ENCODE measurements at regions not wholly inside any gene's neighbourhood (a gene's known extent, or its start where the extent isn't known, plus 50 kb on each side); places are given as distances from the start of the nearest gene placed in this dataset.

GRCh38 chr12:82012176-82012575, 253.0 kb upstream of the PPFIA2 start:
- Histone ChIP-seq H3K27me3 (no peaks in the 10 kb centered on the region), H3K4me3 (no peak overlapping the region), H3K9me3 (no peaks in the 10 kb centered on the region), H3K4me1 (no peaks in the 10 kb centered on the region), H3K27ac (no peak overlapping the region), H3K36me3 (no peaks in the 10 kb centered on the region)
- in situ Hi-C loops (cut with MboI; ENCODE audit: low sequenced_read_pairs in 4 of 4), result no loop called here
- intact Hi-C loops (cut with DNase I; ENCODE audit: low total_unique reads), result no loop called here
- TF ChIP-seq POLR2A (IDR thresholded peaks at IDR 0.05) (no peak), CTCF (IDR thresholded peaks at IDR 0.05 in 4 of 5, conservative IDR thresholded peaks at IDR 0.05 in 1 of 5) (no peak)
- no peak for DNase-seq
- ATAC-seq, result no peak

- intact Hi-C loops (cut with DNase I; ENCODE audit: low total_unique reads) (no loop called here), in situ Hi-C loops (cut with MboI; ENCODE audit: low sequenced_read_pairs in 4 of 4) (no loop called here)
- no peaks in the 10 kb centered on the region for H3K4me1 ChIP-seq
- ATAC-seq, result no peak
- no peaks in the 10 kb centered on the region for H3K9me3 ChIP-seq
- H3K36me3 ChIP-seq, result no peaks in the 10 kb centered on the region
- H3K27me3 ChIP-seq, result no peaks in the 10 kb centered on the region
- DNase-seq, result no peak
- TF ChIP-seq CTCF (IDR thresholded peaks at IDR 0.05 in 4 of 5, conservative IDR thresholded peaks at IDR 0.05 in 1 of 5) (no peak), POLR2A (IDR thresholded peaks at IDR 0.05) (no peak)
- no peak overlapping the region for H3K27ac ChIP-seq
- H3K4me3 ChIP-seq, result no peak overlapping the region
Measured at GRCh38 chr12:82009524-82009923, 250.4 kb upstream of the PPFIA2 start.

- no peak for TF ChIP-seq POLR2A (IDR thresholded peaks at IDR 0.05)
- TF ChIP-seq CTCF (IDR thresholded peaks at IDR 0.05 in 4 of 5, conservative IDR thresholded peaks at IDR 0.05 in 1 of 5), result no peak
- no peak for ATAC-seq
- Histone ChIP-seq H3K9me3 (no peaks in the 10 kb centered on the region), H3K4me1 (no peaks in the 10 kb centered on the region), H3K27ac (no peak overlapping the region), H3K36me3 (no peaks in the 10 kb centered on the region), H3K27me3 (no peaks in the 10 kb centered on the region), H3K4me3 (no peak overlapping the region)
- no peak for DNase-seq
- intact Hi-C loops (cut with DNase I; ENCODE audit: low total_unique reads) (no loop called here), in situ Hi-C loops (cut with MboI; ENCODE audit: low sequenced_read_pairs in 4 of 4) (no loop called here)
Measured at GRCh38 chr12:82008251-82008650, 249.1 kb upstream of the PPFIA2 start.

- H3K27me3 ChIP-seq, result no peaks in the 10 kb centered on the region
- no peaks in the 10 kb centered on the region for H3K9me3 ChIP-seq
- no peaks in the 10 kb centered on the region for H3K4me1 ChIP-seq
- no peaks in the 10 kb centered on the region for H3K36me3 ChIP-seq
- no peak overlapping the region for H3K4me3 ChIP-seq
- in situ Hi-C loops (cut with MboI; ENCODE audit: low sequenced_read_pairs in 4 of 4), result no loop called here
- DNase-seq, result no peak
- no peak overlapping the region for H3K27ac ChIP-seq
- no peak for TF ChIP-seq POLR2A (IDR thresholded peaks at IDR 0.05)
- no peak for TF ChIP-seq CTCF (IDR thresholded peaks at IDR 0.05 in 4 of 5, conservative IDR thresholded peaks at IDR 0.05 in 1 of 5)
- ATAC-seq, result no peak
- intact Hi-C loops (cut with DNase I; ENCODE audit: low total_unique reads), result no loop called here
Measured at GRCh38 chr12:81998761-81999378, 239.7 kb upstream of the PPFIA2 start.

GRCh38 chr12:81992461-81992860, 233.3 kb upstream of the PPFIA2 start:
- in situ Hi-C loops (cut with MboI; ENCODE audit: low sequenced_read_pairs in 4 of 4) (no loop called here), intact Hi-C loops (cut with DNase I; ENCODE audit: low total_unique reads) (no loop called here)
- no peaks in the 10 kb centered on the region for H3K27me3 ChIP-seq
- no peaks in the 10 kb centered on the region for H3K36me3 ChIP-seq
- no peaks in the 10 kb centered on the region for H3K9me3 ChIP-seq
- no peak overlapping the region for H3K4me3 ChIP-seq
- H3K27ac ChIP-seq, result no peak overlapping the region
- no peaks in the 10 kb centered on the region for H3K4me1 ChIP-seq
- TF ChIP-seq CTCF (IDR thresholded peaks at IDR 0.05 in 4 of 5, conservative IDR thresholded peaks at IDR 0.05 in 1 of 5), result no peak
- no peak for TF ChIP-seq POLR2A (IDR thresholded peaks at IDR 0.05)
- no peak for DNase-seq
- ATAC-seq, result no peak

Measured in gastrocnemius medialis (tissue), 4 donors.